ENCODE measurements at regions not wholly inside any gene's neighbourhood (a gene's known extent, or its start where the extent isn't known, plus 50 kb on each side); places are given as distances from the start of the nearest gene placed in this dataset.

- no peak for ATAC-seq (replicated peaks; ENCODE audit: extremely low read depth, poor library complexity, severe bottlenecking)
- H3K36me3 Mint-ChIP-seq (ENCODE audit: insufficient read depth) = no peaks in the 10 kb centered on the region
- no peak for DNase-seq (ENCODE audit: low spot score in 2 of 2)
- no peaks in the 10 kb centered on the region for H3K9me3 Mint-ChIP-seq
- H3K4me3 Mint-ChIP-seq = no peak overlapping the region
- H3K4me1 Mint-ChIP-seq = no peaks in the 10 kb centered on the region
- no peaks in the 10 kb centered on the region for H3K27me3 Mint-ChIP-seq
- no peak overlapping the region for H3K27ac Mint-ChIP-seq (ENCODE audit: low read depth)
Observed at GRCh38 chr14:36022765-36023410, 153.6 kb downstream of the PTCSC3 start.

- DNase-seq (ENCODE audit: low spot score in 2 of 2) = no peak
- H3K9me3 Mint-ChIP-seq = no peaks in the 10 kb centered on the region
- no peak overlapping the region for H3K27ac Mint-ChIP-seq (ENCODE audit: low read depth)
- no peaks in the 10 kb centered on the region for H3K4me1 Mint-ChIP-seq
- H3K27me3 Mint-ChIP-seq = no peaks in the 10 kb centered on the region
- no peaks in the 10 kb centered on the region for H3K36me3 Mint-ChIP-seq (ENCODE audit: insufficient read depth)
- ATAC-seq (replicated peaks; ENCODE audit: extremely low read depth, poor library complexity, severe bottlenecking) = no peak
- H3K4me3 Mint-ChIP-seq = no peak overlapping the region
Observed at GRCh38 chr14:36021591-36022320, 154.8 kb downstream of the PTCSC3 start.

- no peak overlapping the region for H3K27ac Mint-ChIP-seq (ENCODE audit: low read depth)
- H3K36me3 Mint-ChIP-seq (ENCODE audit: insufficient read depth) = no peaks in the 10 kb centered on the region
- H3K9me3 Mint-ChIP-seq = no peaks in the 10 kb centered on the region
Observed at GRCh38 chr14:36021030-36021422, 155.5 kb downstream of the PTCSC3 start.

GRCh38 chr14:36020120-36021029 lies 156.1 kb downstream of the PTCSC3 start:
- no peak overlapping the region for H3K4me3 Mint-ChIP-seq
- no peak for ATAC-seq (replicated peaks; ENCODE audit: extremely low read depth, poor library complexity, severe bottlenecking)
- no peaks in the 10 kb centered on the region for H3K27me3 Mint-ChIP-seq
- H3K36me3 Mint-ChIP-seq (ENCODE audit: insufficient read depth) = no peaks in the 10 kb centered on the region
- H3K27ac Mint-ChIP-seq (ENCODE audit: low read depth) = no peak overlapping the region
- H3K9me3 Mint-ChIP-seq = no peaks in the 10 kb centered on the region
- H3K4me1 Mint-ChIP-seq = no peaks in the 10 kb centered on the region
- no peak for DNase-seq (ENCODE audit: low spot score in 2 of 2)

More at GRCh38 chr14:36021030-36021422, 155.5 kb downstream of the PTCSC3 start:
- no peaks in the 10 kb centered on the region for H3K4me1 Mint-ChIP-seq
- no peak overlapping the region for H3K4me3 Mint-ChIP-seq
- ATAC-seq (replicated peaks; ENCODE audit: extremely low read depth, poor library complexity, severe bottlenecking) = no peak
- no peak for DNase-seq (ENCODE audit: low spot score in 2 of 2)
- no peaks in the 10 kb centered on the region for H3K27me3 Mint-ChIP-seq

GRCh38 chr14:36019126-36019525 lies 157.4 kb downstream of the PTCSC3 start:
- ATAC-seq (replicated peaks; ENCODE audit: extremely low read depth, poor library complexity, severe bottlenecking) (no peak), DNase-seq (ENCODE audit: low spot score in 2 of 2) (no peak)
- H3K9me3 Mint-ChIP-seq = no peaks in the 10 kb centered on the region
- no peak overlapping the region for H3K4me3 Mint-ChIP-seq
- H3K27me3 Mint-ChIP-seq = no peaks in the 10 kb centered on the region
- H3K4me1 Mint-ChIP-seq = no peaks in the 10 kb centered on the region
- H3K36me3 Mint-ChIP-seq (ENCODE audit: insufficient read depth) = no peaks in the 10 kb centered on the region
- H3K27ac Mint-ChIP-seq (ENCODE audit: low read depth) = no peak overlapping the region

- Mint-ChIP-seq H3K36me3 (ENCODE audit: insufficient read depth) (no peaks in the 10 kb centered on the region), H3K4me3 (no peak overlapping the region), H3K9me3 (no peaks in the 10 kb centered on the region), H3K27ac (ENCODE audit: low read depth) (no peak overlapping the region), H3K4me1 (no peaks in the 10 kb centered on the region), H3K27me3 (no peaks in the 10 kb centered on the region)
- DNase-seq (ENCODE audit: low spot score in 2 of 2) (no peak), ATAC-seq (replicated peaks; ENCODE audit: extremely low read depth, poor library complexity, severe bottlenecking) (no peak)
Observed at GRCh38 chr14:36014236-36014635, 162.3 kb downstream of the PTCSC3 start.

GRCh38 chr14:36013483-36013882 lies 163.0 kb downstream of the PTCSC3 start:
- ATAC-seq (replicated peaks; ENCODE audit: extremely low read depth, poor library complexity, severe bottlenecking) = no peak
- no peaks in the 10 kb centered on the region for H3K36me3 Mint-ChIP-seq (ENCODE audit: insufficient read depth)

GRCh38 chr14:36012621-36013020 lies 163.9 kb downstream of the PTCSC3 start:
- Mint-ChIP-seq H3K9me3 (no peaks in the 10 kb centered on the region), H3K36me3 (ENCODE audit: insufficient read depth) (no peaks in the 10 kb centered on the region), H3K27ac (ENCODE audit: low read depth) (no peak overlapping the region), H3K4me1 (no peaks in the 10 kb centered on the region), H3K4me3 (no peak overlapping the region), H3K27me3 (no peaks in the 10 kb centered on the region)
- no peak for DNase-seq (ENCODE audit: low spot score in 2 of 2)
- no peak for ATAC-seq (replicated peaks; ENCODE audit: extremely low read depth, poor library complexity, severe bottlenecking)

More at GRCh38 chr14:36013483-36013882, 163.0 kb downstream of the PTCSC3 start:
- no peaks in the 10 kb centered on the region for H3K9me3 Mint-ChIP-seq
- no peaks in the 10 kb centered on the region for H3K4me1 Mint-ChIP-seq
- no peak for DNase-seq (ENCODE audit: low spot score in 2 of 2)
- no peaks in the 10 kb centered on the region for H3K27me3 Mint-ChIP-seq
- H3K4me3 Mint-ChIP-seq = no peak overlapping the region
- no peak overlapping the region for H3K27ac Mint-ChIP-seq (ENCODE audit: low read depth)

GRCh38 chr14:36009643-36010042 lies 166.9 kb downstream of the PTCSC3 start:
- Mint-ChIP-seq H3K36me3 (ENCODE audit: insufficient read depth) (peaks cover 1% of the 10 kb centered on the region), H3K27ac (ENCODE audit: low read depth) (no peak overlapping the region), H3K4me3 (no peak overlapping the region), H3K9me3 (no peaks in the 10 kb centered on the region), H3K4me1 (no peaks in the 10 kb centered on the region), H3K27me3 (no peaks in the 10 kb centered on the region)
- ATAC-seq (replicated peaks; ENCODE audit: extremely low read depth, poor library complexity, severe bottlenecking) (no peak), DNase-seq (ENCODE audit: low spot score in 2 of 2) (no peak)

GRCh38 chr14:36006623-36007022 lies 169.9 kb downstream of the PTCSC3 start:
- DNase-seq (ENCODE audit: low spot score in 2 of 2) (no peak), ATAC-seq (replicated peaks; ENCODE audit: extremely low read depth, poor library complexity, severe bottlenecking) (no peak)
- no peaks in the 10 kb centered on the region for H3K4me1 Mint-ChIP-seq
- H3K36me3 Mint-ChIP-seq (ENCODE audit: insufficient read depth) = peaks cover 1% of the 10 kb centered on the region
- H3K9me3 Mint-ChIP-seq = no peaks in the 10 kb centered on the region
- H3K27me3 Mint-ChIP-seq = no peaks in the 10 kb centered on the region
- no peak overlapping the region for H3K4me3 Mint-ChIP-seq
- H3K27ac Mint-ChIP-seq (ENCODE audit: low read depth) = no peak overlapping the region

GRCh38 chr14:36005670-36006069 lies 170.9 kb downstream of the PTCSC3 start:
- DNase-seq (ENCODE audit: low spot score in 2 of 2) (no peak), ATAC-seq (replicated peaks; ENCODE audit: extremely low read depth, poor library complexity, severe bottlenecking) (no peak)
- Mint-ChIP-seq H3K9me3 (no peaks in the 10 kb centered on the region), H3K4me1 (no peaks in the 10 kb centered on the region), H3K4me3 (no peak overlapping the region), H3K36me3 (ENCODE audit: insufficient read depth) (peaks cover 1% of the 10 kb centered on the region), H3K27ac (ENCODE audit: low read depth) (no peak overlapping the region), H3K27me3 (no peaks in the 10 kb centered on the region)

GRCh38 chr14:36001936-36002335 lies 174.6 kb downstream of the PTCSC3 start:
- Mint-ChIP-seq H3K27me3 (peaks cover 12% of the 10 kb centered on the region), H3K4me3 (no peak overlapping the region)
- no peak for ATAC-seq (replicated peaks; ENCODE audit: extremely low read depth, poor library complexity, severe bottlenecking)

More at GRCh38 chr14:36001936-36002335, 174.6 kb downstream of the PTCSC3 start:
- Mint-ChIP-seq H3K4me1 (no peaks in the 10 kb centered on the region), H3K27ac (ENCODE audit: low read depth) (no peak overlapping the region), H3K36me3 (ENCODE audit: insufficient read depth) (no peaks in the 10 kb centered on the region), H3K9me3 (no peaks in the 10 kb centered on the region)
- no peak for DNase-seq (ENCODE audit: low spot score in 2 of 2)
